ENCODE measurements at regions not wholly inside any gene's neighbourhood (a gene's known extent, or its start where the extent isn't known, plus 50 kb on each side); places are given as distances from the start of the nearest gene placed in this dataset.

- no peak overlapping the region for H3K9ac ChIP-seq (replicated peaks in 1 of 4; ENCODE audit: extremely low read depth in 1 of 4, low read depth in 3 of 4, low read length in 3 of 4)
- WGBS, 2 experiments (ENCODE audit: extremely low coverage in 1 of 2, insufficient coverage in 1 of 2, insufficient read length in 1 of 2, insufficient replicate concordance in 2 of 2, low coverage in 1 of 2, low lambda C conversion rate in 2 of 2, missing lambda C conversion rate in 1 of 2): 90% methylated on average over 10 of the region's 10 CpGs; no CpG with 5 or more reads in 1 of the 2 experiments
- FAIRE-seq: no peak
- TF ChIP-seq RNF2 (IDR thresholded peaks at IDR 0.05; ENCODE audit: borderline replicate concordance, low read depth, low read length, missing control alignments, poor library complexity, severe bottlenecking): no peak
- no peak for TF ChIP-seq SUZ12 (IDR thresholded peaks at IDR 0.05; ENCODE audit: low read length)
- TF ChIP-seq POLR2AphosphoS5 (IDR thresholded peaks at IDR 0.05; ENCODE audit: low read depth, low read length): no peak
- TF ChIP-seq CBX5 (IDR thresholded peaks at IDR 0.05; ENCODE audit: low read depth, low read length): no peak
Observed at GRCh38 chr9:89805571-89806292, 200.9 kb downstream of the GADD45G start.

More at GRCh38 chr9:89805571-89806292, 200.9 kb downstream of the GADD45G start:
- H2BK15ac ChIP-seq (ENCODE audit: low read length): peak overlapping the region; percentile 53; the same call in 1 of the 2 replicates
- H3K4me2 ChIP-seq (ENCODE audit: insufficient read depth in 1 of 2, low read depth in 2 of 2, low read length in 2 of 2): no peak overlapping the region
- H4K5ac ChIP-seq (ENCODE audit: insufficient read length, low read depth, low read length): no peak overlapping the region
- peak overlapping the region; percentile 30 for H4K91ac ChIP-seq (replicated peaks; ENCODE audit: insufficient read length, low read length)
- H3K4me1 ChIP-seq (replicated peaks in 1 of 4; ENCODE audit: control insufficient read depth in 3 of 4, insufficient read depth in 4 of 4, low read length in 3 of 4): peaks cover 3 to 14% (median 8%) of the 10 kb centered on the region in 4 experiments
- no peak overlapping the region for H3K56ac ChIP-seq (replicated peaks; ENCODE audit: insufficient read length, low read depth, low read length)
- no peak overlapping the region for H2AFZ ChIP-seq (ENCODE audit: low read length)
- no peak overlapping the region for H3K18ac ChIP-seq (ENCODE audit: extremely low read depth, low read length)
- H4K20me1 ChIP-seq (replicated peaks in 1 of 2; ENCODE audit: control insufficient read depth in 1 of 2, insufficient read depth in 2 of 2, low read length in 2 of 2): no peaks in the 10 kb centered on the region
- H3K9me3 ChIP-seq (ENCODE audit: insufficient read depth in 2 of 2, low read depth in 1 of 2, low read length in 1 of 2): no peaks in the 10 kb centered on the region
- H3K79me1 ChIP-seq (ENCODE audit: low read depth, low read length): no peaks in the 10 kb centered on the region
- no peaks in the 10 kb centered on the region; a peak in 1 of 7 replicates for H3K27me3 ChIP-seq (replicated peaks in 1 of 4; ENCODE audit: control insufficient read depth in 3 of 4, extremely low read depth in 1 of 4, insufficient read depth in 3 of 4, low read length in 3 of 4)
- no peak for DNase-seq (ENCODE audit: low read depth in 1 of 2, low spot score in 2 of 2)
- no peak overlapping the region for H2BK120ac ChIP-seq (replicated peaks; ENCODE audit: low read depth, low read length)
- H3K79me2 ChIP-seq (ENCODE audit: control insufficient read depth in 1 of 2, insufficient read depth in 2 of 2, low read length in 2 of 2): no peaks in the 10 kb centered on the region
- H3K36me3 ChIP-seq (ENCODE audit: control insufficient read depth in 2 of 4, insufficient read depth in 4 of 4, low read length in 3 of 4): no peaks in the 10 kb centered on the region; a peak in 1 of 8 replicates
- H4K8ac ChIP-seq (ENCODE audit: extremely low read depth, insufficient read depth, low read length): no peak overlapping the region
- no peak overlapping the region for H2BK5ac ChIP-seq (ENCODE audit: low read depth, low read length)
- CTCF ChIA-PET (ENCODE audit: partially characterized antibody): interaction anchor here (1.0 to 2.9 kb wide), 4 partner anchors 10 to 202 kb away, joined by 3 to 11 read pairs (median 4); no protein-coding TSS in a partner anchor
- no peak overlapping the region for H3K23ac ChIP-seq (ENCODE audit: insufficient read length)
- POLR2A ChIA-PET (ENCODE audit: partially characterized antibody): interaction anchor here (1.1 kb wide), 1 partner anchor 201 kb away, joined by 3 read pairs; the partner anchor contains the start of gene GADD45G
- H3K4me3 ChIP-seq (ENCODE audit: extremely low read depth in 1 of 4, insufficient read depth in 2 of 4, low read depth in 3 of 4, low read length in 4 of 4): no peak overlapping the region
- H3K14ac ChIP-seq (ENCODE audit: insufficient read length): no peak overlapping the region
- no peak overlapping the region for H2BK20ac ChIP-seq (ENCODE audit: low read length)
- no peak overlapping the region for H3K27ac ChIP-seq (ENCODE audit: low read depth, low read length)
- peak overlapping the region; percentile 34; the same call in 1 of the 2 replicates for H2BK12ac ChIP-seq (ENCODE audit: low read depth, low read length)
- H2AK5ac ChIP-seq (ENCODE audit: low read depth, low read length): no peak overlapping the region
- H3K23me2 ChIP-seq (ENCODE audit: low read depth, low read length): no peaks in the 10 kb centered on the region
- H3K4ac ChIP-seq (replicated peaks; ENCODE audit: insufficient read length, low read depth, low read length): peak overlapping the region; percentile 57

All from H1 (cell line).